Ovary (tissue), 7 donors: ENCODE measurements at regions not wholly inside any gene's neighbourhood (a gene's known extent, or its start where the extent isn't known, plus 50 kb on each side); places are given as distances from the start of the nearest gene placed in this dataset.

ENCODE experiments used
- DNase-seq, 5 donors: peaks; one replicate each; pipeline ENCODE4 v3.0.0-alpha.2; 2019 to 2020
- H3K27ac ChIP-seq, 2 donors: fragments of 200-600 bp; one replicate each; pipeline versions ENCODE4 v1.5.1 to v1.8.0; 2019 to 2022
- H3K27me3 ChIP-seq: fragments of 200-600 bp; one replicate; pipeline ENCODE4 v1.8.0; 2022
- H3K36me3 ChIP-seq: fragments of 200-600 bp; sonication (generic); one replicate; pipeline ENCODE4 v1.5.1; 2019
- H3K4me1 ChIP-seq: one replicate; pipeline ENCODE4 v1.8.1; 2013; ENCODE audit warnings: mild to moderate bottlenecking, moderate library complexity; ENCODE audit not compliant: insufficient read depth
- H3K4me3 ChIP-seq: fragments of 200-600 bp; sonication (generic); one replicate; pipeline ENCODE4 v1.5.1; 2017
- H3K9me3 ChIP-seq, 2 donors: fragments of 200-600 bp in 1 of 2; sonication (generic) in 1 of 2; one replicate each; pipeline versions ENCODE4 v1.5.1 to v1.8.1; 2013 to 2019; ENCODE audit warnings: mild to moderate bottlenecking in 1 of 2, moderate library complexity in 1 of 2
- CTCF ChIP-seq, 3 donors: fragments of 450-650 bp in 2 of 3; fragments of 200-600 bp in 1 of 3; IDR thresholded peaks; one replicate each; pipeline versions ENCODE4 v1.5.1 to v1.8.0; 2016 to 2022; ENCODE audit warnings: antibody characterized with exemption in 3 of 3, mild to moderate bottlenecking in 1 of 3
- EP300 ChIP-seq: sonication (generic); formaldehyde crosslinking; IDR thresholded peaks from one replicate; pipeline ENCODE4 v1.6.1; 2017; ENCODE audit warnings: antibody characterized with exemption
- POLR2A ChIP-seq: fragments of 450-650 bp; IDR thresholded peaks from one replicate; pipeline ENCODE4 v1.6.1; 2017; ENCODE audit warnings: antibody characterized with exemption, mild to moderate bottlenecking, moderate library complexity
- WGBS, 3 donors: extraction: QIAGEN DNeasy Blood & Tissue Kit in 1 of 3; methylation state at CpG; one replicate each; pipeline versions ENCODE4 v1.1.5 to v1.1.7; 2013 to 2017; 5-methylcytosine and 5-hydroxymethylcytosine counted together
- intact Hi-C, 4 donors: fragments of 100-400 bp; cut with DNase I; formaldehyde crosslinking; loops; one replicate each; pipeline versions ENCODE4 v1.11.0 to v1.15.1; 2022 to 2023
- donor health status: DM: no; HTN: no; CAD: no; lungs with moderate emphysema.
- donor health status: DM: no; HTN: no; CAD: no.
- donor health status: Bipolar disorder and iron deficiency.
- donor health status: DM: no; HTN: no; CAD: no.
- donor health status: DM: yes; HTN: yes; CAD: no.

GRCh38 chr12:101539148-101539547, 55.6 kb upstream of the MYBPC1 start:
- Histone ChIP-seq H3K9me3 (no peaks in the 10 kb centered on the region), H3K27ac (no peak overlapping the region)
- peak in 2 of 5 donors; percentile 10 to 50 for DNase-seq

More at GRCh38 chr12:101539148-101539547, 55.6 kb upstream of the MYBPC1 start:
- TF ChIP-seq CTCF (IDR thresholded peaks at IDR 0.05), result no peak
- TF ChIP-seq EP300, result no peak
- no peak for TF ChIP-seq POLR2A
- no peak overlapping the region for H3K4me3 ChIP-seq
- H3K27me3 ChIP-seq, result no peaks in the 10 kb centered on the region
- WGBS, 3 donors, result 9 to 14% (median 10%) methylated on average over 3 of the region's 3 CpGs
- no peaks in the 10 kb centered on the region for H3K4me1 ChIP-seq
- intact Hi-C loops, result no loop called here
- H3K36me3 ChIP-seq, result no peaks in the 10 kb centered on the region
